ENCODE measurements at regions not wholly inside any gene's neighbourhood (a gene's known extent, or its start where the extent isn't known, plus 50 kb on each side); places are given as distances from the start of the nearest gene placed in this dataset.

DNA sequence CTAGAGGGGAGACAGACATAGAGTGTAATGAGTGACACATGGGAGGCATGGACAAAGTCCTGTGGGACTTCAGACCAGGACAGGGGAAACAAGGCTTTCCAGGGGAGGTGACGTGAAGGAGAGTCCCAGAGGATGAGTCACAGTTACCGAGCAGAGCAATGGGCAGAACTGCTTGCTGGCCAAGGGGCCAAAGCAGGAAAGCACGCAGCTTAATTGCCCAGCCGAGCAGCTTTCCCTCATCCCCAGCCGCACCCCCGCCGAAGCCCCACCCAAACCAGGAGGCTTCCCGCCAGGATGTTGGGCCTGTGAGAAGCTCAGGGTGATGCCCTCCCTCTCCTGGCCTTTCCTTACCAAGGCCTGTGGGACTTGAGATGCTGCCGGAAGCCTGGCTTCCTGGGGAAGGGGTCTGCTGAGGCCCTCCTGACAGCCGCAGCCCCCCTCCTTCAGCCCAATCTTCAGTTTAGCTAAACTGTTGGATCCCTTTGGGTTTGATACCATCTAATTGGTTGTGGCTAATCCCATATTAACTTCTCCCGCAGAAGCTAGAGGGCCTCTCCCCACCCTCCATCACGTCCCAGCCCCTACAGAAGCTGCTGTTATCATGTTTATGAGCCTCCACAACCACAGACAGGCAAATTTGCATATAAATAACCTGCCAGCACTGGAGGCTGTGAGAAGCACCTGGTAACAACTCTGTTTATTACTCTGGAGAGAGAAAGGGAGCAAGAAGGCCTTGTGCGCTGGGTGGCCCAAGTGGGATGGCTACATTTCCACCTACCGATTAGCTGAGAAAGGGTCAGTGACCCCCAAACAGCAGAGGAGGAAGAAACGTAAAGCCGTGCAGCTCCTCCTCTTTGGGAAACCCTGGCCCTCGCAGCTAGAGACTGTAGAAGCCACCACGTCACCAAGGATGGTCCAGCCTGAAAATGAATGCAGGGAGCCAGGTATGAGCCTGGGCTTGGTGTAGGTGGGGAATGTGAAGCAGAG is 80.0 kb downstream of the TRIM29 start:
- TF ChIP-seq, protein P1, sequence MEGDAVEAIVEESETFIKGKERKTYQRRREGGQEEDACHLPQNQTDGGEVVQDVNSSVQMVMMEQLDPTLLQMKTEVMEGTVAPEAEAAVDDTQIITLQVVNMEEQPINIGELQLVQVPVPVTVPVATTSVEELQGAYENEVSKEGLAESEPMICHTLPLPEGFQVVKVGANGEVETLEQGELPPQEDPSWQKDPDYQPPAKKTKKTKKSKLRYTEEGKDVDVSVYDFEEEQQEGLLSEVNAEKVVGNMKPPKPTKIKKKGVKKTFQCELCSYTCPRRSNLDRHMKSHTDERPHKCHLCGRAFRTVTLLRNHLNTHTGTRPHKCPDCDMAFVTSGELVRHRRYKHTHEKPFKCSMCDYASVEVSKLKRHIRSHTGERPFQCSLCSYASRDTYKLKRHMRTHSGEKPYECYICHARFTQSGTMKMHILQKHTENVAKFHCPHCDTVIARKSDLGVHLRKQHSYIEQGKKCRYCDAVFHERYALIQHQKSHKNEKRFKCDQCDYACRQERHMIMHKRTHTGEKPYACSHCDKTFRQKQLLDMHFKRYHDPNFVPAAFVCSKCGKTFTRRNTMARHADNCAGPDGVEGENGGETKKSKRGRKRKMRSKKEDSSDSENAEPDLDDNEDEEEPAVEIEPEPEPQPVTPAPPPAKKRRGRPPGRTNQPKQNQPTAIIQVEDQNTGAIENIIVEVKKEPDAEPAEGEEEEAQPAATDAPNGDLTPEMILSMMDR (IDR thresholded peaks at IDR 0.05; ENCODE audit: low read depth, low read length, poor library complexity, severe bottlenecking): no peak
- TF ChIP-seq EZH2phosphoT487 (IDR thresholded peaks at IDR 0.05; ENCODE audit: borderline replicate concordance, low read length): no peak
